ENCODE measurements at regions not wholly inside any gene's neighbourhood (a gene's known extent, or its start where the extent isn't known, plus 50 kb on each side); places are given as distances from the start of the nearest gene placed in this dataset.
"Not testable (repeated sequence)": the region's sequence is repeated elsewhere in the genome, so short reads cannot be mapped to it uniquely, and the experiment has no call there.

DNA sequence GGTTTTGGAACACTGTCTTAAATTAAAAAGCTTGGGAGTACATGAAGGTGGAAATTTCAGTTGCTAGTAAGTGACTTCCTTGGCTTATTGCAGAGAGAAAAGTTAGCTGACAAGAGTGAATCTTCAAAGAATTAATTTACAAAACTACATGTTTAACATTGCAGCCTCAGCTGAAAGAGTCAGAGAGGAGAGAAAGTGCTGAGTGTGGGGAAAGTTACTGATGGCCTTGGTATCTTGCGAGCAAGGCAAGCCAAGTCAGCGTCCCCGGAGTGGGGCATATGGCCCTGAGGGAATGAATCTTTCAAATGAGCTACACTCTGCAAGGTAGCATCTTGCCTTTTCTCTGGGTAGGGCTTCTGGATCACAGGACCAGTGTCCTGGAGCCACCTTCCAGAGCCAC is 131.3 kb downstream of the LPIN1 start:
- DNase-seq (ENCODE audit: low spot score): no peak

DNA sequence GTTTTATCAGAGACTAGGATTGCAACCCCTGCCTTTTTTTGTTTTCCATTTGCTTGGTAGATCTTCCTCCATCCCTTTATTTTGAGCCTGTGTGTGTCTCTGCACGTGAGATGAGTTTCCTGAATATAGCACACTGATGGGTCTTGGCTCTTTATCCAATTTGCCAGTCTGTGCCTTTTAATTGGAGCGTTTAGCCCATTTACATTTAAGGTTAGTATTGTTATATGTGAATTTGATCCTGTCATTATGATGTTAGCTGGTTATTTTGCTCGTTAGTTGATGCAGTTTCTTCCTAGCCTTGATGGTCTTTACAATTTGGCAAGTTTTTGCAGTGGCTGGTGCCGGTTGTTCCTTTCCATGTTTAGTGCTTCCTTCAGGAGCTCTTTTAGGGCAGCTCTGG is 138.8 kb downstream of the LPIN1 start:
- not testable (repeated sequence) for DNase-seq (ENCODE audit: low spot score)

DNA sequence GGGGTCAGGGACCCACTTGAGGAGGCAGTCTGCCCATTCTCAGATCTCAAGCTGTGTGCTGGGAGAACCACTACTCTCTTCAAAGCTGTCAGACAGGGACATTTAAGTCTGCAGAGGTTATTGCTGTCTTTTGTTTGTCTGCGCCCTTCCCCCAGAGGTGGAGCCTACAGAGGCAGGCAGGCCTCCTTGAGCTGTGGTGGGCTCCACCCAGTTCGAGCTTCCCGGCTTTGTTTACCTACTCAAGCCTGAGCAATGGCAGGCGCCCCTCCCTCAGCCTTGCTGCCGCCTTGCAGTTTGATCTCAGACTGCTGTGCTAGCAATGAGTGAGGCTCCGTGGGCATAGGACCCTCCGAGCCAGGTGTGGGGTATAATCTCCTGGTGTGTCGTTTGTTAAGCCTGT is 140.5 kb downstream of the LPIN1 start:
- not testable (repeated sequence) for DNase-seq (ENCODE audit: low spot score)

DNA sequence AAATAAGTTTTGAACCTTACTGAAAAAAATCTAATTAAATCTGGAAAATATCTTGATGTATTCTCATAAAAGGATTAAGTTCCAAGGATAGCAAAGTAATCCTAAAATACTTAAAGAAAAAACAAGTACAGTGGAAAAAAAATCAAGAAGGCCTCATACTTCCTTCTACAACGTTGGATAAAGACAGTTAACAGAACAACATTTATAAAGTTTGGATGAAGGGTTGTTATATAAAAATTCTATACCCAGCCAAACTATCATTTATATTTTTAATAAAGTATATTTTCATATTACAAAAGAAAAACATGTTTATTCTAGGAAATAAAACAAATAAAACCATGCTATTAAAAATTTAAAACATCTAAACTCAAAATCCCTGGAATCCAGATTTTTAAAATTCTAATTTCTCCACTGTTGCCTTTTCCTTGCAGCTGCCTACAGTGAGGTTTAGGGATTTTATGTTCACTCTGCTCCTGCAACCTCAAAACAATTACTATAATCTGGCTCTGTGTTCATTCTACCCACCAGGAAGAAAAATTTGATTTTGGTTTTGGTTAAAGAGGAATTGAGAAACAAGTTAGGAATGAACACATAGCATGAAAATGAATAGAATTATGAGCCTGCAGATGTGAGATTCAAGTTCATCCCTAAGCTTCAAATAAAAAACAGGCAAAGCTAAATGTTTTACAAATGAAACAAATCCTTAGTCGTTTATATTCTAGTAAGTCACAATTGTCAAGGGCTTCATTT is 142.8 kb downstream of the LPIN1 start:
- no peak for DNase-seq (ENCODE audit: low spot score)

DNA sequence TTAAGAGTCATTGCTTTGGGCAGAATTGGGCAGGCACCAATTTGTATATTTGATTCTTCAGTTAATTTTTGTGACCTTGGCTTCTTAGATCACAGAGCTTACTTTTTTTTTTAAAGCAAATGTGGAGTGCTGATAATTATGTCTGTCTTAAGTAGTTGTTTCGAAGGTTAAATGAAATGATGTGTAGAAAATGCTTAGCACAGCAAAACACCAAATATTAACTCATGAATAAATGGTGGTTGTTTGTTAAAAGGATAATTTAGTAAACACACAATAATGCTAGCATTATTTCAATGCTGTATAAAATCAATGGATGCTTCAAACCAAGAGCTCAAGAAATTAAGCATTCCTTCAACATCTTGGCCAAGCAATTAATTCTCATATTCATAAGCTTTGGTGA is 143.4 kb downstream of the LPIN1 start:
- no peak for DNase-seq (ENCODE audit: low spot score)

DNA sequence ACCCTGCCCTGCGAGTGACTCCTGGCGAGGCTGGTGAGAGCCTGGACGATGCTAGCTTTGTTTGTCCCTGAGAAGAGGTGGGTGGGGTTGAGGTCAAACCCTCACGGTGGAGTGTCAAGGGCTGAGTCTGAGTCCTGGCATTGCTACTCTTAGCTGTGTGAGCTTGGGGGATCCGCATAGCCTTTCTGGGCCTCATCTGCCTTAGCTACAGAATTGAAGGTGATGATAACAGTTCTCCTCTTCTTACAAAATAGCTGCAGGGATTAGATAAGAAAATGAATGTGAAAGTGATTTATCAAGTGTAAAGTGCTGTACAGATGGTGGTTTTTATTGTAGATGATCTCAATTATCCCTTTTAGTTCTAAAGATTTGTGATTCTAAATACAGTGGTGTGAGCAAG is 144.6 kb downstream of the LPIN1 start:
- DNase-seq (ENCODE audit: low spot score): no peak

DNA sequence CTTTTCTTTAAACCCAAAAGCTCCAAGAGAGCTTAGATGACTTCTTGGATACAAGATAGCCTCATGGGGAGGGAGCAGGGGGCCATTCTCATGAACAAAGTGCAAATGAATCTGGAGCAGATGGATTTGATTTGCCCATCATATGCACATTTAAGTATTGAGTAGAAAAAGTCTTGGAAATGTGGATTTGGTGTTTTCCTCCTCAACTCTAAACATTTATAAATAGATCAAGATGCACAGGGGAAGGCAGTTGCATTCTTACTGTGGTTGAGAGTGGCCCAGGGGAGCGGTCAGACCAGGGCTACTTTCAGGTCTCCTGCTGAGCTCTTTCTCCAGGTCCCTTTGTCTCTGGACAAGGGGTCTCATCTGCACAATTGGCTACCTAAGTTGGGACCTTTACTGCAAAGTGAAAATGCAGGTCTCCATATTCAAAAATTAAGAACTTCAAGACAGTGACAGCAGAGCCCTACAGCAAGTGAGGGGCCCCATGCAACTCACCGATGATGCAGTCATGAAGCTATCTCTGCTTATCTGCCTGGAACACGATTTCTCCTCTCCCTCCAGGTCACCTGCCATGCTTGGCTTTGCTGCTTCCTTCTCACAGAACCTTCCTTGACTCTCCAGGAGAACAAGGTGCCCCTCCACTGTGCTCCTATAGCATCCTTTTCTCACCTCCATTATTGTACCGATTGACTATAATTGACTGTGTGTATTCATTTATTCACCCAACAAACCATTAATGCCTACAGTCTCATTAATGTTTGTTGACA is 145.4 kb downstream of the LPIN1 start:
- DNase-seq (ENCODE audit: low spot score): no peak

DNA sequence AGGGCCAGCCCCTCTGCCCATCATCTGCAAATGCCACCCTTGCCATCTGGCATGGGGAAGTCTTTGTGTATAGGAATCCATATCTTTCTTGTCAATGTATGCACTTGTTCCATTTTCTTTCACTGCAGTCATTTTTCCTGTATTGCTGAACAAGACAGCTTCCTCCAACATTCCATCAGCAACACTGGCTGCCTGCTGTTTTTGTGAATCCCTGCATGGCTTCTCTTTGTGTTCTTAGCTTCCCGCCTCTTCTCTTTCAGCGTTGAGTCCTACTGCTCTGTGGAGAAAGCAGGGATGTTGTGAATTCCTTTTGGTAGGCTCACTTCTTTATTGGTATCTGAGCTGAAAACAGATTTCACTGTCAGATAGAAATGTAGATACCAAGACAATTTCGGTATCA is 150.0 kb downstream of the LPIN1 start:
- DNase-seq (ENCODE audit: low spot score): no peak

DNA sequence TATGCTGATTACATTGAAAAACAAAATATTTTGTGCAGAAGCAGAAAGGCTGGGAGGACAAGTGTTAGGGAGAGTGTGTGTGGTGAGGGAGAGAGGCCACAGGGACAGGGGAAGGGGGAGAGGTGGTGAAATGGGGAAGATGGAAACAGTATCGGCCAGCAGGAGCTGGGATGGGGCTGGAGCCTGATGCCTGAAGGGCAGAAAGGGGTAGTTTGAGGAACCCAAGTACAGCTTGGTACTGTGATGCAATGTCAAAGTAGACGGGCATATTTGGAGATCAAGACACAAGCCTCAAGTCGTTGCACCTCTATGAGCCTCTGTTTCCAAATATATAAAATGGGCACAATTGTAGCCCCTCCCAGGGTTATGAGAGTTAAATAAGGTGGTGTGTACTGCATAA is 152.1 kb downstream of the LPIN1 start:
- DNase-seq (ENCODE audit: low spot score): no peak

DNA sequence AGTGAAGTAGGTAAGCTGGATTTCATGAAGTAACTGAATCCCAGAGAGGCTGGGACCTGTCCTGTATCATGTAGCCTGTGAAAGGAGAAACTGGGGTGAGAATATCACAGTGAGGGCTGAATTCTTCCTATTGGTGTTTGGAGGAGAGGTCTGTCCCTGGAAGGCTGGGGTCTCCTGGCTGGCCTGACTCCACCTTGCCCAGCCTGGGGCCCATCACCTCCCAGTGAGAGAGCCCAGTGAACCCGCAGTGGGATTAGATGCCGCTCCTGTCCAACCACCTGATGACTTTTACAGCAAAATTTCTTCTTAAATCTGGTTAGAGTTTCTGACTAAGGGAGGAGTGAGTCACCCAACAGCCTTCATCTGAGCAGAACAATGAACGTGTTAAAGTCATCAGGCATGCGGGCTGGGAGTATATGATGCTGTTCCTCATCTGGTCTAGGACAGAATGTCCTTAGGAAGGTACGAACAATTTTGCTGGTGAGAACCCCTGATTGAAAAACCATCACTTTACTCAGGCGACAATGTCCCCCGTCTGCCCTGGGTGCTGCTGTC is 152.9 kb downstream of the LPIN1 start:
- DNase-seq (ENCODE audit: low spot score): no peak

DNA sequence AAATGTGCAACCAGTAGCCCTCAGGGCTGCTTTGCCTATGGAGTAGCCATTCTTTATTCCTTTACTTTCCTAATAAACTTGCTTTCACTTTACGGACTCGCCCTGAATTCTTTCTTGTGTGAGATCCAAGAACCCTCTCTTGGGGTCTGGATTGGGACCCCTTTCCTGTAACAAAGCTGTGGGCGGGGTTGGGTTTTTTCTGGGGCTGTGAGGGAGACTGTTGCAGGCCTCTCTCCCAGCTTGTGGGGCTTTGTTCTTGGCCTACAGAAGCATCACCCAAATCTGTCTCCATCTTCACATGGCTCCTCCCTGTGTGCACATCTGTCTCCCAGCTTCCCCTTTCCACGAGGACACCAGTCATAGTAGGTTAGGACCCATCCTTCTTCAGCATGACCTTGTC is 154.5 kb downstream of the LPIN1 start:
- DNase-seq (ENCODE audit: low spot score): not testable (repeated sequence)

DNA sequence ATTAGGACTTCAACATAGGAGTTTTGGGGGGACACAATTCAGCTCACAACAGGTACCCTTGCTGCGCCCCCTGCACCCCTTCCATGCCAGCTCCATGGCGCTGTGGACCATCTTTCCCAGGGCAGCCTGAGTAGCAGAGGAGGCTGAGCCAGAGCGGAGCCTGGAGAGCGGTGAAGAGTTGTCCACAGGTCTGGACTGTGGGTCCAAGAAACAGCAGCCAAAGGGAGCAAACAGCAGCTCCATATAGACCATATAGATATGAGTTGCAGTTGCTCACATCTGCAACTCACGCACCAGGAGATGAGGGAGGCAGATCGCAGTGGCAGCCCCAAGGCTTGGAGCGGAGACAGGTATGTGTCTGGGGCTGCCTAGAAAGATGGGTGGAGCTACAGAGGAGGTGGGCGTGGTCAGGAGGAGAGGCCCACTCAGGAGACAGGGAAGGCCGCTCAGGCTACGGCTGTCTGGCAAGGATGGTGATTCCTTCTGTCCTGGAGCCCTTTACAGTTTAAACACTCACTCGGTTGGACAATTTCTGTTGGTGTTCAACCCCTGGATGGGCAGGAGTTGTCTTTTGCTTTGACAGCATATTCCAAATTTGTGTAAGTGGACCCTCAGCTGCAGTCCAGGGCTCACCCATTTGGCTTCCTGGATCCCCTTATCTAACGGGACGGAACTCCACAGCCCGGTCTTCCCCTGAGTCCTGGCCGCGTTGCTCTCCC is 155.1 kb downstream of the LPIN1 start:
- DNase-seq (ENCODE audit: low spot score): no peak

DNA sequence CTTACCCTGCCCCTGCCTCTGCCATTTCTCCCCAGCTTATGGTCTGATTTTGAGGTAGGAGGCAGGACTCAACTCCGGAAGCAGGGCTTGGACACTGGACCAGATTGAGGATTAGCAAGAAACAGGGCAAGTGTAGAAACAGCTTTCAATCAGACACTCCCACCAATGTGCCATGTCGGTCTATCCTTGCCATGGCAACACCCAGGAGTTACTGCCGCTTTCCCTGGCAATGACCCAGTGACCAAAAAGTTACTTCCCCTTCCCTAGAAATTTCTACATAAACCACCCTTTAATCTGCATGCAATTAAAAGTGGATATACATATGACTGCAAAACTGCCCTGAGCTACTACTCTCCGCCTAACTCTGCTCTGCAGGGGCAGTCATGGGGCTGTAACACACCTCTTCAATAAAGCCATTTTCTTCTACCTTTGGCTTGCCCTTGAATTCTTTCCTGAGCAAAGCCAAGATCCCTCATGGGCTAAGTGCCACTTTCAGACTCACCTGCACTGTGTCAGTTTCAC is 156.7 kb downstream of the LPIN1 start:
- no peak for DNase-seq (ENCODE audit: low spot score)

DNA sequence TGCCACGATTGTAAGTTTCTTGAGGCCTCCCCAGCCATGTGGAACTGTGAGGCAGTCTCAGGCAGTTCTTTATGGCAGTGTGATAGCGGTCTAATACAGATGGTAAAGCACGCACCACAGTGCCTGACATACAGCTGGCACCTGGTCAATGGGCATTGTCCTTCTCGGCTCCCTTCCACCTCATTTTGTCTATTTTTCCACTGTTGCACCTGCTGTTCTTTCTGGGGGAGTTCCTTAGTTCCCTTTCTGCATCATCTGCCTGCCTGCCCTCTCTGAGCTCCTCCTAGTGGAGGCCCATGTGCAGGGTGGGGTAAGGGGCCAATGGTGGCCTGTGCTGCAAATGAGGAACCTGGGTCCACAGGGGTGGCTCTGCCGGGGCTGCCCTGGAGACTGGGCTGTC is 157.6 kb downstream of the LPIN1 start:
- DNase-seq (ENCODE audit: low spot score): no peak

DNA sequence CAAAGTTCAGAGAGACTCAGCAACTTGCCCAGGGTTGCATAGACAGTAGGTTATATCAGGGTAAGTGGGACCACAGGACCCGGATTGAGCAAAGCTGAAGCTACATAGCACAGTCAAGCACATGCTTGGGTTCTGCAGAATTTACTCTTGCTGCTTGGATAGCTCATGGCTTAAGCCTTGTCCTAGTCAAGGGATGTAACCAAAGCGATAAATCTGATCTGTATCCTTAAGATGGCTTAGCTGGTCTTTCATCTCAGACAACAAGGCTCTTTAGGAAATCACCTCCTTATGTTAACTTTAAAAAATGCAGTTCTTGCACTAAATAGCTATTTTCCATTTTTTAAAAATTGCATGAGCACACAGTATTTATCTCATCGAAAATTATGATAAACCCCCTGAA is 158.5 kb downstream of the LPIN1 start:
- DNase-seq (ENCODE audit: low spot score): no peak

DNA sequence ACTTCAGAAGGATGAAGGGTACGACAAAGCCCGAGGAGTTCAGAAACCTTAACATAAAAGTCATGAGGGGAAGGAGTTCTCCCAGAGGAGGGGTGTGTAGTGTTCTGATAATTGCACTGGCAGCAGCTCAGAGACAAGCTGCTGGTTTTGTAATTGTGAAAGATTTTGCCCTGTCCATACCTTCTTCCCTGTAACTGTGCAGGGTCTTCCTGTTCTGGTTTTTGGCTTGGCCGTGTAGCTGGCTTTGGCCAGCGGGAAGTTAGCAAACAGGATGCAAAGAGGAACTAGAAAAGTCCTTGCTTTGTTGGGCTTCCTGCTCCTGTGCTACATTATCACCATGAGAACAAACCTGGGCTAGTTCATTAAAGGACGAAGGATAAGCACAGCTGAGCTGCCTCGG is 160.8 kb downstream of the LPIN1 start:
- DNase-seq (ENCODE audit: low spot score): no peak

DNA sequence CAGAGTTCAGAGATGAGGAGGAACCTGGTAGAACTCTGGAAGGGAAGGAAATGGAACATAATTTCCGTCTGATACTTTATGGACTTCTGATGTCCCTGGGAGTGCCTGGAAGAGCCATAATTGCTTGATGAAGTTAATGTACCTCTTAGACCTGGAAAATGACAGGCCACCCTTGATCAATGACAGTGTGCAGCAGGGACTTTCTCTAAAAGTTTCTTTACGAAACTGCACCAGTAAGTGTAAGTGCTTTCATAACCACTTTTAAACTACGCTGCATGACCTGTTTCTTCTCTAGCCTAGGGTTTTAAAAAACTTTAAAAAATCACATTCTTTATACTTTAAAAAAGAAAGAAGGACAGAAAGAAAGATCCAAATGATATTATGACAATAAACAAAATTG is 164.5 kb downstream of the LPIN1 start:
- no peak for DNase-seq (ENCODE audit: low spot score)

DNA sequence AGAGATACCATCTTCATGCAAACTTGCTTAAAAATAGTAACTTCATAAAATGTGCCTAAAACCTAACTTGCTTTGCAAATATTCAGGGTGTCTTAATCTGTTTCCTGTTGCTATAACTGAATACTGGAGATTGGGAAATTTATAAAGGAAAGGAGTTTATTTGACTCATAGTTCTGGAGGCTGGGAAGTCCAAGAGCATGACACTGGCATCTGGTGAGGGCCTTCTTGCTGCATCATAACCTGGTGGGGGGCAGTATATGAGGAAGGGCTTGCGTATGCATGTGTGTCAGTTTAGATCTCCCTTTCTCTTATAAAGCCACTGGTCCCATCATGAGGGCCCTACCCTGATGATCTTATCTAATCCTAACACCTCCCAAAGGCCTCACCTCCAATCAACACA is 166.5 kb downstream of the LPIN1 start:
- DNase-seq (ENCODE audit: low spot score): no peak

DNA sequence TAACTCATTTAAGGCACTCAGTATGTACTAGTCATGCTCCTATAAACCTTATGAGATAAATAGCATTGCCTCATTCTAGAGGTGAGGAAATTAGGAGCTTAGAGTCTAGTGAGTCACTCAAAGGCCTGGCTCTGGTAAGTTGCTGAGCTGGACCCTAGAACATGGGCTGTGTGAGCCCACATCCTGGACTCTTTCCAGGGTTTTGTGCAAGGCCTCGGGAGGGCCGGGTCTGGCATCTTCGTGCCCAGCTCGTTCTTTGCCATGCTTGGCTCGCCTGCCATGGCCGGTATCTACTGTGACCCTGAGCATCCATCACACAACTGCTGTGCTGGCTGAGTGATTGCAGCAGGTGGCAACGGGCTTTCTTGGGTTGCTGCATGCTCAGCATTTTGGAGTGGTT is 168.0 kb downstream of the LPIN1 start:
- DNase-seq (ENCODE audit: low spot score): no peak

DNA sequence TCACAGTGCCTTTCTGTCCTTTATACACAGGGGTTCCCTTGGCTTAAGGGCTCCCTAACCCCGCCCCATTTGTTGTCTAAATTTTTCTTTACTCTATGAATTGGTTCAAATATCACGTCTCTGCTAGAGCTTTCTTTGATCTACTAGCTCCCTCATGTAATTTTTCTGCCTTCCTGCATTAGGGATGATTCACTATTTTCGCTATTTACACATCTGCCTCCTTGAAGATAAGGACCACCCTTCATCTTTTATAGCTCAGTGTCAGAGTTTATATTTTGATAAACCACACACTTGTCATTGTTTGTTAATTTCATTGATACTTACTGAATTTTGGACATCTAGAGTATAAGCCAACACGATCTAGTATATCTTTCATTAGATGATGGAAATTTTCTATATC is 169.2 kb downstream of the LPIN1 start:
- DNase-seq (ENCODE audit: low spot score): no peak

DNA sequence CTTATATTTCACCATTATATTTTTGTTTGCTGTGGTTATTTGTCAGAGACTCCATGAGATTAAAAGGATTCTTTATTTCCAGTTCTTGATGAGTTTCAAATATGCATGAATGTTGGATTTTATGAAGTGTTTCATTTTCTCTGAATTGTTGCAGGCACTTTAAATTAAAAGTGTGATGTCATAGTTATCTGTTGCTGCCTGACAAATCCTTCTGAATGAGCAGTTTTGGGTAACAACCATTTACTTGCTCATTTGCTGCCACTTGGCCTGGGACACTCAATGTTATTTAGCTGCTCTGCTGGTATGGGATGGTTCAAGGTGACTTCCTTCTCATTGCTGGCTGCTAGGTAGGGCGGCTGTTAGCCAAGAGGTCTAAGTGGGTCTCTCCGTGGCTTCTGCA is 173.5 kb downstream of the LPIN1 start:
- DNase-seq (ENCODE audit: low spot score): no peak

DNA sequence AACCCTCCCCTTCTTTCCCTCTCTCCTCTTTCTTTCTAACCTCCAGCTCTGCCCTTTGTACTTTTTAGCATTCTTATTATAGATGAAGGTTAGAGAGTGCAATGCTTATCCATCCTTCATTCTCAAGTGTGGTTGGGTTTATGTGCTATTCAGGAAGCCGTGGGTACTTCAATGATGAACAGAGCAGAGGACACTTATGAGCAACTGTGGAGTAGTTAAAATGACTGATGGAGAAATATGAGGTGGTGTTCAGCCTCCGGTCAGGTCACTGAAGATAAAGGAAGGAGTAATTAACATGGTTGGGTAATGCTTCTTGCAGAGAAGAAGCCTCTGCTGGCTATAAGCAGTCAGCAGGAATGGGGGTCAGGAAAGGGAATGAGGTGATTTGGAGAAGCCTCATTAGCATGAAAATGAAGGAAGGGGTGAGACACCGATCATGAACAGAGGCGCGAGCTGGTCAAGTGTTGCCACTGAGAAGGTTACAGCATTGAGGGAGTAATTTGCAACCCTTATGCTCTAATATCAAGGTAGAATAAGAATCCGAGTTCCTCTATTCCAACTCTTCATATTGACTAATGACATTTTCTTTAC is 174.7 kb downstream of the LPIN1 start:
- no peak for DNase-seq (ENCODE audit: low spot score)

All from globus pallidus (tissue), 1 donor.